Endodermal cell (in vitro differentiated cells): ENCODE measurements at regions not wholly inside any gene's neighbourhood (a gene's known extent, or its start where the extent isn't known, plus 50 kb on each side); places are given as distances from the start of the nearest gene placed in this dataset.
A peak's percentile ranks its signal among the peaks of the same experiment; 100 is the strongest.

Source experiments
- DNase-seq: peaks from one replicate; pipeline ENCODE4 v3.0.0-alpha.2; 2017
- H3K27ac ChIP-seq: 2 replicates; pipeline ENCODE4 v1.5.1; 2013; ENCODE audit warnings: mild to moderate bottlenecking, low read depth, low read length, moderate library complexity
- H3K27me3 ChIP-seq: 2 replicates; pipeline ENCODE4 v1.6.1; 2013; ENCODE audit warnings: mild to moderate bottlenecking, low read length, moderate library complexity; ENCODE audit not compliant: insufficient read depth, control insufficient read depth, poor library complexity, severe bottlenecking
- H3K36me3 ChIP-seq: 2 replicates; pipeline ENCODE4 v1.7.0; 2013; ENCODE audit warnings: mild to moderate bottlenecking, low read length, moderate library complexity; ENCODE audit not compliant: control insufficient read depth, insufficient read depth
- H3K4me1 ChIP-seq: one replicate; pipeline ENCODE4 v1.7.0; 2013; ENCODE audit warnings: low read length; ENCODE audit not compliant: control insufficient read depth, insufficient read depth
- H3K4me3 ChIP-seq: 2 replicates; pipeline ENCODE4 v1.5.1; 2013; ENCODE audit warnings: mild to moderate bottlenecking, low read length, moderate library complexity
- H3K9ac ChIP-seq: 2 replicates; pipeline ENCODE4 v1.6.1; 2013; ENCODE audit warnings: mild to moderate bottlenecking, low read length, moderate library complexity; ENCODE audit not compliant: poor library complexity, severe bottlenecking; ENCODE audit errors: extremely low read depth
- H3K9me3 ChIP-seq: 2 replicates; pipeline ENCODE4 v1.6.1; 2013; ENCODE audit warnings: mild to moderate bottlenecking, low read length, moderate library complexity; ENCODE audit not compliant: control insufficient read depth
- H3K27ac Mint-ChIP-seq: 2 replicates; pipeline ENCODE4 v1.8.0; 2020; ENCODE audit warnings: mixed read lengths
- H3K27me3 Mint-ChIP-seq: 2 replicates; pipeline ENCODE4 v1.8.0; 2021; ENCODE audit warnings: mild to moderate bottlenecking, mixed read lengths; ENCODE audit not compliant: insufficient read depth
- H3K36me3 Mint-ChIP-seq: 2 replicates; pipeline ENCODE4 v1.8.0; 2020; ENCODE audit warnings: low read depth, mixed read lengths
- H3K4me1 Mint-ChIP-seq: 2 replicates; pipeline ENCODE4 v1.8.0; 2020; ENCODE audit warnings: mixed read lengths
- H3K4me3 Mint-ChIP-seq: 2 replicates; pipeline ENCODE4 v1.8.0; 2020; ENCODE audit warnings: mild to moderate bottlenecking, moderate library complexity, mixed read lengths
- H3K9me3 Mint-ChIP-seq: 2 replicates; pipeline ENCODE4 v1.8.0; 2020; ENCODE audit warnings: mild to moderate bottlenecking, mixed read lengths
- CTCF ChIP-seq: fragments of 200-600 bp; sonication (generic); conservative IDR thresholded peaks from 2 replicates; pipeline ENCODE4 v1.5.0; 2021; ENCODE audit warnings: antibody characterized with exemption, mild to moderate bottlenecking
- WGBS, 2 experiments: methylation state at CpG; one replicate each; pipeline versions ENCODE4 v1.1.5 to v1.1.7; 2013; ENCODE audit warnings: missing lambda C conversion rate in 2 of 2, mixed read lengths in 1 of 2; ENCODE audit not compliant: insufficient coverage in 1 of 2, insufficient read length in 1 of 2; 5-methylcytosine and 5-hydroxymethylcytosine counted together

DNA sequence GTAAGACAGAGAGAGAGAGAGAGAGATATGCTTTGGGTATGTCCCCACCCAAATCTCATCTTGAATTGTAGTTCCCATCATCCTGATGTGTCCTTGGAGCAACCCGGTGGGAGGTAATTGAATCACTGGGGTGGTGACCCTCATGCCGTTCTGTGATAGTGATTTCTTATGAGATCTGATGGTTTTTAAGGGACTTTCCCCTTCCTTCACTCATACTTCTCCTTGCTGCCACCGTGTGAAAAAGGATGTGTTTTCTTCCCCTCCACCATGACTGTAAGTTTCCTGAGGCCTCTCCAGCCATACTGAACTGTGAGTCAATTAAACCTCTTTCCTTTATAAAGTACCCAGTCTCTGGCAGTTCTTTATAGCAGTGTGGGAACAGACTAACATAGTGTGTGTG, 60.3 kb downstream of the EOMES start:
- TF ChIP-seq CTCF: no peak
- H3K27me3 ChIP-seq: no peaks in the 10 kb centered on the region
- no peak overlapping the region for H3K27ac ChIP-seq
- no peaks in the 10 kb centered on the region for H3K4me1 ChIP-seq
- no peak overlapping the region for H3K27ac Mint-ChIP-seq
- H3K36me3 Mint-ChIP-seq: no peaks in the 10 kb centered on the region
- peaks cover 2% of the 10 kb centered on the region for H3K27me3 Mint-ChIP-seq
- peaks cover 7% of the 10 kb centered on the region for H3K4me1 Mint-ChIP-seq
- no peak overlapping the region for H3K4me3 ChIP-seq
- no peak overlapping the region for H3K9ac ChIP-seq
- H3K36me3 ChIP-seq: no peaks in the 10 kb centered on the region
- H3K9me3 Mint-ChIP-seq: no peaks in the 10 kb centered on the region
- 70 to 91% methylated on average over 2 to 3 of the region's 3 CpGs for WGBS, 2 experiments
- no peak for DNase-seq
- no peak overlapping the region for H3K4me3 Mint-ChIP-seq
- H3K9me3 ChIP-seq: no peaks in the 10 kb centered on the region

- no peaks in the 10 kb centered on the region for H3K4me1 Mint-ChIP-seq
- WGBS, 2 experiments: 56 to 100% methylated on average over 1 to 3 of the region's 3 CpGs
- H3K4me3 Mint-ChIP-seq: no peak overlapping the region
- DNase-seq: peak; percentile 88
- H3K27ac Mint-ChIP-seq: no peak overlapping the region
- H3K9ac ChIP-seq: no peak overlapping the region
- H3K27ac ChIP-seq: no peak overlapping the region
- no peaks in the 10 kb centered on the region for H3K36me3 Mint-ChIP-seq
- no peaks in the 10 kb centered on the region for H3K9me3 ChIP-seq
- H3K27me3 Mint-ChIP-seq: peaks cover 4% of the 10 kb centered on the region
- no peaks in the 10 kb centered on the region for H3K4me1 ChIP-seq
- H3K36me3 ChIP-seq: no peaks in the 10 kb centered on the region
- H3K4me3 ChIP-seq: no peak overlapping the region
- no peaks in the 10 kb centered on the region for H3K9me3 Mint-ChIP-seq
- TF ChIP-seq CTCF: peak; percentile 92
- H3K27me3 ChIP-seq: no peaks in the 10 kb centered on the region
These were observed 62.7 kb downstream of the EOMES start for GRCh38 chr3:27659279-27660021.

- H3K4me1 Mint-ChIP-seq: peaks cover 7% of the 10 kb centered on the region
- H3K9ac ChIP-seq: no peak overlapping the region
- no peak overlapping the region for H3K27ac ChIP-seq
- no peak overlapping the region for H3K4me3 ChIP-seq
- no peaks in the 10 kb centered on the region for H3K36me3 Mint-ChIP-seq
- H3K27ac Mint-ChIP-seq: no peak overlapping the region
- no peak overlapping the region for H3K4me3 Mint-ChIP-seq
- H3K4me1 ChIP-seq: no peaks in the 10 kb centered on the region
- H3K27me3 ChIP-seq: no peaks in the 10 kb centered on the region
- DNase-seq: no peak
- H3K9me3 Mint-ChIP-seq: no peaks in the 10 kb centered on the region
- 80% methylated on average over 1 of the region's 1 CpG; no CpG with 5 or more reads in 1 of the 2 experiments for WGBS, 2 experiments
- H3K27me3 Mint-ChIP-seq: peaks cover 4% of the 10 kb centered on the region
- H3K36me3 ChIP-seq: no peaks in the 10 kb centered on the region
- no peaks in the 10 kb centered on the region for H3K9me3 ChIP-seq
- no peak for TF ChIP-seq CTCF
These were observed 63.4 kb downstream of the EOMES start for GRCh38 chr3:27658741-27659140.
